ENCODE measurements at regions not wholly inside any gene's neighbourhood (a gene's known extent, or its start where the extent isn't known, plus 50 kb on each side); places are given as distances from the start of the nearest gene placed in this dataset.

DNA sequence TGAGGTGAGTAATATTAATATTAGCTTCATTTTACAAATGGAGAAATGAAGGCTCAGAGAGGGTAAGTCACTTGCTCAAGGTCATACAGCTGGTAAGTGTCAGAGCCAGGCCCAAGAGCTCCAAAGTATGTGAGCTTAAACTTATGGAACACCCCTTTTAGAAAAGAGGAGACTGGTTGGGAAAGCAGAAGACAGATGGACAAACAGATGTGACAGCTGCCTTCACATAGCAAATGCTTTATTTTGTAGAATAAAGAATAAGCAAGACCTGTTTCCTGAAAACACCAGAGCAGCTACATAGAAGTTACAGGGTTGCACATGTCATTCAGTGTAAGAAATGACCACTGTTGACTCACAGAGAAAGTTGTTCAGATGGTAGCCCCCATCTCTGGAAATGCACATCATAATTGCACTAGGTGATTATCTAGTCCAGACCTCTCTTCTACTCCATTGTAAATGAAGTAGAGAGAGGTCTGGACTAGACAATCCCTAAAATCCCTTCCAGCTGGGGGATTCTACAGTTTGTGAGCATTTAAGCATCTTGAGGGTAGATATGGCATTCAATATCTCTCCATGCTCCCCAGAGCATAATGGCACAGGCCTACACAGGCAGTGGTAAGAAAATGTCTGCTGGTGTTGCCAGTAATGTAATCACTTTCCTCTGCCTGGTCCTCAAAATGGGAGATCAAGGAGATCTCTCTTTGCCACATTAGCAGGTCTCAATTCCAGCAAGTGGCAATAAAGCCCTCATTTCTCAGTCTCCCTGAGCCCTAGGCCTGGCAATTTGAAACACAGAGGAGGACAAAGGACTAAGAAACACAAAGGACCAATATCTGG, 188.2 kb upstream of the FGGY start:
- no peak for DNase-seq (ENCODE audit: low read depth, low spot score)
- Histone ChIP-seq H3K27me3 (ENCODE audit: control insufficient read depth, extremely low read depth, insufficient read depth, low read length) (no peaks in the 10 kb centered on the region), H3K36me3 (ENCODE audit: control insufficient read depth in 2 of 2, extremely low read depth in 1 of 2, insufficient read depth in 2 of 2, low read length in 2 of 2) (no peaks in the 10 kb centered on the region), H3K9me3 (ENCODE audit: control insufficient read depth, low read depth, low read length) (no peaks in the 10 kb centered on the region), H4K20me1 (ENCODE audit: control insufficient read depth, extremely low read depth, insufficient read depth, low read length) (no peaks in the 10 kb centered on the region), H3K9ac (ENCODE audit: control insufficient read depth, extremely low read depth, insufficient read depth, low read length) (no peak overlapping the region), H3K4me3 (ENCODE audit: control insufficient read depth in 2 of 3, extremely low read depth in 1 of 3, insufficient read depth in 2 of 3, low read depth in 1 of 3, low read length in 3 of 3) (no peak overlapping the region), H2AFZ (ENCODE audit: control insufficient read depth, low read length) (no peak overlapping the region), H3K27ac (ENCODE audit: control insufficient read depth, insufficient read depth, low read length) (no peak overlapping the region), H3K4me1 (ENCODE audit: control insufficient read depth, extremely low read depth, insufficient read depth, low read length) (peaks cover 23% of the 10 kb centered on the region), H3K79me2 (ENCODE audit: control insufficient read depth, insufficient read depth, low read length) (no peaks in the 10 kb centered on the region), H3K9me1 (ENCODE audit: control insufficient read depth, extremely low read depth, insufficient read depth, low read length) (no peaks in the 10 kb centered on the region), H3K4me2 (ENCODE audit: control insufficient read depth, extremely low read depth, insufficient read depth, low read depth, low read length) (no peak overlapping the region)
- dilution Hi-C loops (cut with MboI; ENCODE audit: extremely low pct_ligation_motif_present, low sequenced_read_pairs): no loop called here
- FAIRE-seq: no peak
- TF ChIP-seq EZH2 (IDR thresholded peaks at IDR 0.05; ENCODE audit: low read length): no peak
- TF ChIP-seq CTCF (optimal IDR thresholded peaks at IDR 0.05 in 1 of 3, IDR thresholded peaks at IDR 0.05 in 1 of 3, conservative IDR thresholded peaks at IDR 0.05 in 1 of 3; ENCODE audit: extremely low read depth in 1 of 3, insufficient read depth in 2 of 3, low read length in 3 of 3): no peak

- FAIRE-seq: no peak
- no peak for TF ChIP-seq EZH2 (IDR thresholded peaks at IDR 0.05; ENCODE audit: low read length)
- TF ChIP-seq CTCF (optimal IDR thresholded peaks at IDR 0.05 in 1 of 3, IDR thresholded peaks at IDR 0.05 in 1 of 3, conservative IDR thresholded peaks at IDR 0.05 in 1 of 3; ENCODE audit: extremely low read depth in 1 of 3, insufficient read depth in 2 of 3, low read length in 3 of 3): no peak
- H3K9me3 ChIP-seq (ENCODE audit: control insufficient read depth, low read depth, low read length): no peaks in the 10 kb centered on the region
Measured at GRCh38 chr1:59110271-59110670, 186.6 kb upstream of the FGGY start.

More at GRCh38 chr1:59110271-59110670, 186.6 kb upstream of the FGGY start:
- H3K4me1 ChIP-seq (ENCODE audit: control insufficient read depth, extremely low read depth, insufficient read depth, low read length): peaks cover 23% of the 10 kb centered on the region
- DNase-seq (ENCODE audit: low read depth, low spot score): no peak
- H3K27ac ChIP-seq (ENCODE audit: control insufficient read depth, insufficient read depth, low read length): no peak overlapping the region
- no peaks in the 10 kb centered on the region for H3K9me1 ChIP-seq (ENCODE audit: control insufficient read depth, extremely low read depth, insufficient read depth, low read length)
- no peak overlapping the region for H3K4me2 ChIP-seq (ENCODE audit: control insufficient read depth, extremely low read depth, insufficient read depth, low read depth, low read length)
- H3K4me3 ChIP-seq (ENCODE audit: control insufficient read depth in 2 of 3, extremely low read depth in 1 of 3, insufficient read depth in 2 of 3, low read depth in 1 of 3, low read length in 3 of 3): no peak overlapping the region
- H3K9ac ChIP-seq (ENCODE audit: control insufficient read depth, extremely low read depth, insufficient read depth, low read length): no peak overlapping the region
- H3K27me3 ChIP-seq (ENCODE audit: control insufficient read depth, extremely low read depth, insufficient read depth, low read length): no peaks in the 10 kb centered on the region
- dilution Hi-C loops (cut with MboI; ENCODE audit: extremely low pct_ligation_motif_present, low sequenced_read_pairs): no loop called here
- no peak overlapping the region for H2AFZ ChIP-seq (ENCODE audit: control insufficient read depth, low read length)
- no peaks in the 10 kb centered on the region for H3K36me3 ChIP-seq (ENCODE audit: control insufficient read depth in 2 of 2, extremely low read depth in 1 of 2, insufficient read depth in 2 of 2, low read length in 2 of 2)
- no peaks in the 10 kb centered on the region for H4K20me1 ChIP-seq (ENCODE audit: control insufficient read depth, extremely low read depth, insufficient read depth, low read length)
- H3K79me2 ChIP-seq (ENCODE audit: control insufficient read depth, insufficient read depth, low read length): no peaks in the 10 kb centered on the region
